HS-5 (cell line): ENCODE measurements at regions not wholly inside any gene's neighbourhood (a gene's known extent, or its start where the extent isn't known, plus 50 kb on each side); places are given as distances from the start of the nearest gene placed in this dataset.

Source experiments
- DNase-seq: peaks from one replicate; pipeline ENCODE4 v3.0.0-alpha.2; 2012; ENCODE audit warnings: low read depth

GRCh38 chr1:198472997-198473396, 67.5 kb downstream of the ATP6V1G3 start:
- no peak for DNase-seq

- no peak for DNase-seq
Measured at GRCh38 chr1:198472119-198472518, 68.4 kb downstream of the ATP6V1G3 start.

- no peak for DNase-seq
Measured at GRCh38 chr1:198467907-198468306, 72.6 kb downstream of the ATP6V1G3 start.

GRCh38 chr1:198467342-198467741, 73.1 kb downstream of the ATP6V1G3 start:
- no peak for DNase-seq

GRCh38 chr1:198465201-198466144, 75.0 kb downstream of the ATP6V1G3 start:
- peak; percentile 42 for DNase-seq

- DNase-seq = no peak
Measured at GRCh38 chr1:198463709-198464108, 76.8 kb downstream of the ATP6V1G3 start.

- DNase-seq = peak; percentile 47
Measured at GRCh38 chr1:198462365-198463019, 78.0 kb downstream of the ATP6V1G3 start.

GRCh38 chr1:198455966-198456365, 84.5 kb downstream of the ATP6V1G3 start:
- no peak for DNase-seq

GRCh38 chr1:198449727-198450433, 90.6 kb downstream of the ATP6V1G3 start:
- DNase-seq = no peak

GRCh38 chr1:198449261-198449660, 91.2 kb downstream of the ATP6V1G3 start:
- DNase-seq = no peak

GRCh38 chr1:198447468-198447867, 93.0 kb downstream of the ATP6V1G3 start:
- DNase-seq = no peak

GRCh38 chr1:198445872-198446271, 94.6 kb downstream of the ATP6V1G3 start:
- no peak for DNase-seq

GRCh38 chr1:198444792-198445191, 95.7 kb downstream of the ATP6V1G3 start:
- no peak for DNase-seq

GRCh38 chr1:198443365-198444233, 96.9 kb downstream of the ATP6V1G3 start:
- DNase-seq = peak; percentile 90

GRCh38 chr1:198440842-198441241, 99.6 kb downstream of the ATP6V1G3 start:
- no peak for DNase-seq

GRCh38 chr1:198437332-198437731, 103.1 kb downstream of the ATP6V1G3 start:
- no peak for DNase-seq

- DNase-seq = no peak
Measured at GRCh38 chr1:198436276-198436675, 104.2 kb downstream of the ATP6V1G3 start.

- no peak for DNase-seq
Measured at GRCh38 chr1:198435056-198435455, 105.4 kb downstream of the ATP6V1G3 start.

GRCh38 chr1:198424441-198424840, 116.0 kb downstream of the ATP6V1G3 start:
- no peak for DNase-seq

GRCh38 chr1:198423673-198424072, 116.8 kb downstream of the ATP6V1G3 start:
- DNase-seq = no peak

- DNase-seq = no peak
Measured at GRCh38 chr1:198417039-198417438, 123.4 kb downstream of the ATP6V1G3 start.

- DNase-seq = no peak
Measured at GRCh38 chr1:198416296-198416695, 124.2 kb downstream of the ATP6V1G3 start.
